NCI-H510A treated with DMSO at 0.1 percent for 48 hours (cell line): ENCODE measurements at regions not wholly inside any gene's neighbourhood (a gene's known extent, or its start where the extent isn't known, plus 50 kb on each side); places are given as distances from the start of the nearest gene placed in this dataset.

ENCODE experiments used
- DNase-seq: peaks from one replicate; lab custom pipeline; 2025; lab: John Stamatoyannopoulos, UW

DNA sequence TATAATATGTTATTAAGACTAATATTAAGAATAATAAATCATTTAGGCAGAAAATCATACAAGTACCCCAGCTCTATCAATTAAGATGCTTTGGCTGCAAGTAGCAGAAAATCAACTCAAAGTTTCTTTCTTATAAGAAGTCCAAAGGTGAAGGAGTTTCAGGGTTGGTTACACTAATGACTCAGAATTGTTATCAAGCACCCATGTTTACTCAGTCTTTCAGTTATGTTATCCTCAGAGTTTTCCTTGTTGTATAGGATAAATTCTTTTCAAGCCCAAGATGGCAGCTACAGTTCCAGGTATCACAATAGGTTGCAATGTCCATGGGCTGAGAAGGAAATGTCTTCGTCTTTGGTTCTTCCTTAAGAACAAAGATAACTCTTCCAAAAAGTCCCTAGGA lies 163.6 kb downstream of the TNFSF18 start:
- DNase-seq = no peak

GRCh38 chr1:172893146-172893841 lies 157.4 kb downstream of the TNFSF18 start:
- DNase-seq = no peak

DNA sequence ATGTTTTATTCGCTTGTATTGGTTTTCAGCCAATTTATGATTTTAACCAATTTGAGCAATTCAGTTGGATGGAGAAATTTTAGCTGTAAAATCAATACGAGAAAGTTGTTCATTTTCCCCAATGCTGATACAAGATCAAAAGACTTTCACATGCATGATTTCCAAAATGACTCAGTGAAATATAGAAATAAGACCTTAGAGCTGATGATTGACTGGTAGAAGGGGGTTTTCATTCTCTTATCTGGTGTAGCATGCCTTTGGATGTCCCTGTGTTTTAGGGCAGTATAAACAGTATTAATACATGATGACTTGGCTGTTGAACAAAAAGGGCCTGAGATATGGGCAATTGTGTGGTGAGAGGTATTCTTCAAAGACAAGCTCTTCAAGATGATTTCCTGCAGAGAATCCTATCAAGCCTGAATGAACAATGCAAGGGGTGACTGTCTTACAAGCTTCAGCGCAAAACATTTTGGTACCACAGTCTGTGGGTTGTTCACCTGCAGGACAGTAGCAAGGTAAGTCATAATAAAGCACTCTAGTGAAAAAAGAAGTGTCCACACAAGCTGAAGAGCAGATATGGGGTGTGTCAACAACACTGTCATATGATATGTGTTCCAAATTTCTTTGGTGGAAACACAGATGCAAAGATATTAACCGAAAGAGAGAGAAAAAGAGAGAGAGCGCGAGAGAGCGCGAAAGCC lies 156.2 kb downstream of the TNFSF18 start:
- DNase-seq = peak; percentile 25

GRCh38 chr1:172895050-172895460 lies 155.7 kb downstream of the TNFSF18 start:
- peak; percentile 25 for DNase-seq

DNA sequence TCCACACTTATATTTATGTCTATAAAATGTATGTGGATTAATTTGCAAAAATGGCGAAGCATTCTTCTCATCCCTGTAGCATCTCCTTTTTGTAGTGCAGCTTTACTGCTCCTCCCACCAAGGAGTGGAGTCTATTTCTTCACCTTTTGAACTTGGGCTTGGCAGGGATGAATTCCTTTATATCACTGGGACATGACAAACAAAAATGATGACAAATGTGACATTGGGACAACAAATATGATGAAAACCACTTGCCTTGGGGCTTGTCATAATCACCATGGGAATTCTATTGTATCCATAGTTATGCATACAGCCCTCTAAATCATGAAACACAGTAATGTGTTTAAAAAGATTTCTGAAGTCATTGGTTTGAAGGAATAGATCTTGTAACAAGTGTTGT lies 155.0 kb downstream of the TNFSF18 start:
- no peak for DNase-seq

GRCh38 chr1:172897738-172898137 lies 153.0 kb downstream of the TNFSF18 start:
- no peak for DNase-seq

DNA sequence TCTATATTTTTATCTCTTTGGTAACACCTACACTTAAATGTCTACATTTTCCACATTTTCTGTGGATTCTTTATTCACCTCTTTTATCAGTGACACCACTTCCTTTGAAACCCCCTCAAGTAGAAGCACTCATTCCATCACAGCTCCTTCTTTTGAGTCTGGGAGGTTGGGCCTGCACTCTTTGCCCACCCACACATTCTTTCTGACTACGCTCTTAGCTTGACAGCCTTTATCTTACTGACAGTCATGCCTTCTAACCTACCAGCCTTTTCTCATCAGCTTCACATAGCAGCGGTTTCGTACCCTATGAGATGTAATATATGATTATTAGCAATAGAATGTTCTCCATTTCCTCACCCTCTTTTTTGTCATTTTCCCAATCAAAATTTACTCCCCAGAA lies 151.9 kb downstream of the TNFSF18 start:
- DNase-seq = no peak

- no peak for DNase-seq
These were observed 150.3 kb downstream of the TNFSF18 start for GRCh38 chr1:172900376-172900997.

DNA sequence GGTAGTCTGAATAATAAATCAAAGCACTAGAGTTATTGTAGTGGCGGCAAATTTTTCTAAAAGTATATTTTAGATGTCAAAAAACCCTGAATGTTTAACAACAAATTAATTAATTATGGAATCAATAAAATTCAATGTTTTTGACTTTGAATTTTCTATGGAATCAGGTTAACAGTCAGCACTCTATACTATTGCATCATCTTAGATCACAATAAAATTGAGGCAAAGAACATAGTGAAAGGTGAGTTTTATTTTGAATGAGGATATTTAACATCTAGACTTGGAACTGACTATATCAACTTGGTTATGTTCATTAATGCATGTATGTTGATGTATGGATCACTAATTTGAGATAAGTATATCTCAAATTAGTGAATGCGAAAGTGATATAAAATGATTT lies 148.5 kb downstream of the TNFSF18 start:
- DNase-seq = no peak

- no peak for DNase-seq
These were observed 147.8 kb downstream of the TNFSF18 start for GRCh38 chr1:172902861-172903381.

GRCh38 chr1:172903581-172904220 lies 147.0 kb downstream of the TNFSF18 start:
- no peak for DNase-seq

- no peak for DNase-seq
These were observed 145.3 kb downstream of the TNFSF18 start for GRCh38 chr1:172905452-172905851.

GRCh38 chr1:172906778-172907592 lies 143.8 kb downstream of the TNFSF18 start:
- DNase-seq = no peak

DNA sequence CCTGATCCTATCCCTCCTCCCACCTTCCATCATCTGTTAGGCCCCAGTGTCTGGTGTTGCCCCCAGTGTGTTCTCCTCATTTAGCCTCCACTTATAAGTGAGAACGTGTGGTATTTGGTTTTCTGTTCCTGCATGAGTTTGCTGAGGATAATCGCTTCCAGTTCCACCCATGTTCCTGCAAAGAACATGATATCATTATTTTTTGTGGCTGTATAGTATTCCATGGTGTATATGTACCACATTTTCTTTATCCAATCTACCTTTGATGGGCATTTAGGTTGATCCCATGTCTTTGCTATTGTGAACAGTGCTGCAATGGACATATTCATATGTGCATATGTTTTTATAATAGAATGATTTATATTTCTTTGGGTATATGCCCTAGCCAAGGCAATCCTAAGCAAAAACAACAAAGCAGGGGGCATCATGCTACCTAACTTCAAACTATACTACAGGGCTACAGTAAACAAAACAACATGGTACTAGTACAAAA lies 142.9 kb downstream of the TNFSF18 start:
- no peak for DNase-seq

DNA sequence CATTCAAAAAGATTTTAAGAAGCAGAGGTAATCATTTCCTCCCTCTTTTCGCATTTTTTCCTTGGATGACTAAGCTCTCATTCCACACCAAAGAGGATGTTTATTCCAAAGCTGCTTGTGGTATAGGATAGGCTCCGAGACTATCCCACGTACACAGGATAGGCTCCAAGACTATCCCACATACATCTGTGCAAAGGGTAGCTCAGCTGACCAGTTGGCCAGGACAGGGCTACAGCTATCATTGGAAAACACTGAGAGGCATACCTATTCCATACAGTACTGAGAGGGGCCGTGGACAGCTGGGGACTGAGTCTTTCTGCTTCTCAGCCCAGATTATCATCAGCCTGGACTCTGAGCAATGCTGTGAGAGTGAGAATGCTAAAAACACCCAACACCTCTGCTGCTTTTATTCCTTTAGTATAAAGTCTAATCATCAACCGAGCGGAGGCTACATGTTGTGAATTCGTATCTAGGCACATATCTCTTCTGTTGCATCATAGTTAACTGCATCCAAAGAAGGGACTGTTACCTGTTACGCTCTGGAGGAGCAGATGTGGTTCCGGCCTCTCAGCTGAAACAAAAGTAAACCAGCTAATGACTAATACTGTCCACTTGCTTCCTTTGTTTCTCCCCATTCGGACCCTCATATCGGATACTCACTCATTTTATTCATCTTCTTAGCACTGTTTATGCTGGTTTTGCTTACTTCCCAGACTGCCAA lies 141.0 kb downstream of the TNFSF18 start:
- no peak for DNase-seq

DNA sequence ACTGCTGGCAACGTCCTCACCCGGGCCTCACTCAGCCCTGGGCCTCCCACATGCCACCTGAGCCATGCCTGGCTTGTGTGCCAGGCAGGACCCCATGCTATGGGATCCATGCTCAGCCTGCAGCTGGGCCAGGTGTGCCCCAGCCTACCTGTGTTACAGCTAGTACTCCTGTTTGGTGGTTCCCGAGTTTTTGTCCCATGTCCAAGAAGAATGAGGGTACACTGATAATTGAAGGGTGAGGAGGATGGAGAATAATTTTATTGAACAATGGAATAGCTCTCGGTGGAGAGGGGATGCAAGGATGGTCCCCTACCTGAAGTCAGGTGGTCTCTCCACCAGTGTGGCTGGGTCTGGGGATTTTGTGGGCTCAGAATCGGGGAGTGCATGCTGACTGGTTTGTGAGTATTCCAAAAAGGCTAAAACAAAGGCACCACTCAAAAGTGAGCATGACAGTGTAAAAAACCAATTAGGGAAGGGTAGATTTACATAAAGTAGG lies 137.9 kb downstream of the TNFSF18 start:
- DNase-seq = no peak

DNA sequence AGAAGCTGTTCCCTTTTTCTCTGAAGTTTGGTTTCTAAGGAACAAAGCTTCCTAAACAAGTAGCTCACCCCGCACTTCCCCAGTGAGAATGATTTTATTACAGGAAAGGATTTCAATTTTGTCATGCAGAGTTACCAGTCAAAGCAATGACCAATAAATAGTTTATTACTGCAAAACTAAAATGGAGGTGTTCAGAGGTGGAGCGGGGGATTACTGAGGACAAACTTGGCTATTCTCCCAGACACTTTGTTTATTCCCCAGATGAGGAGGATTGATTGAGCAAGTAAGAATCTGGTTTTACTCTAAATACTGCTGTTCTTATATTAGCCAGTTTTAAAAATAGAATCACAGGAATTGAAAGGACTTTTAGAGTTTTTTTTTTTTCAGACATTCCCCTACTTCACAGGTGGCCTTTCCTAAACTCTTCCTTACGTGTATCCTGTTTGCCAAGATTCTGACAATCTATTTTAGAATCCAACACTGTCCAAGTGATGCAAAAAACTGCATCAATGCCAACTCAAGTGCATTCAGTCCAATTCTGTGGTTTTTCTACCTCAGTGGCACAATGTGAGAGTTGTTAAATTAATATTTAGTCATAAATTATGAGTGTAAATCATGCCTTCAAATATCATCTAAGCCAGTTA lies 136.1 kb downstream of the TNFSF18 start:
- no peak for DNase-seq

DNA sequence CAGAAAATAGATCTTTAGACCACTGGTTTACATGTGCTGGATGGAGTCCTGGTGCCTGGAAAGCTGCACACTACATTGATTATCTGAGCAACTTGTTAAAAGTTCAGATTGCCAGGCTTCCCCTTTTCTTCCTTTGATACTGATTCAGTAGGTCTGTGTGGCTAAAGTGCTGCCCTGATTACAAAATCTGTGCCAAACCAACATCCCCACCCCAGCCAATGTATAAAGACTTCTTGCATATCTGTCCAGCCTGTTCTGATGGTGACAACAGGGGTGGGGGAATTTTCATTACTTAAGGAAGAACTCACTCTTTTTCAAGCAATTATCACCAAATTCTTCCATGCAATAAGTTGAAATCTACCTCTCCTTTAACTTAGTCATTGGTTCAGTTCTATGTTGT lies 135.5 kb downstream of the TNFSF18 start:
- no peak for DNase-seq

DNA sequence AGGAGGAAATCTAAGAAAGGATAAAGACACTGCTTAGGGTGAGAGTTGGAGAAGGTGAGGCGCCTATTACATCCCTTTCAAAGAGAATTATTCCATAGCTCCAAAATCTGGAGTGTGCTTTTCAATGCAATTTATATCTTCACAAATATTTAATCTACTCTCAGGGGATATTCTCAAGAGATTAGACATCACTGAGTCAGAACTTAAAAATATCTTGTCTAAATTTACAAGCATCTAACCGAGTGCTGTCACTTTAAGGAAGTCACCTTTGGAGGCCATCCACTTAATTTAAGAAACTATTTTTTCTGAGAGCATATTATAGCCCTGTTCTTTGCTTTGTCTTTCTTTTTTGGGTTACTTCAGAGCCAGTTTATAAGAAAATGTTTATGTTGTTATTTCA lies 134.6 kb downstream of the TNFSF18 start:
- DNase-seq = no peak

DNA sequence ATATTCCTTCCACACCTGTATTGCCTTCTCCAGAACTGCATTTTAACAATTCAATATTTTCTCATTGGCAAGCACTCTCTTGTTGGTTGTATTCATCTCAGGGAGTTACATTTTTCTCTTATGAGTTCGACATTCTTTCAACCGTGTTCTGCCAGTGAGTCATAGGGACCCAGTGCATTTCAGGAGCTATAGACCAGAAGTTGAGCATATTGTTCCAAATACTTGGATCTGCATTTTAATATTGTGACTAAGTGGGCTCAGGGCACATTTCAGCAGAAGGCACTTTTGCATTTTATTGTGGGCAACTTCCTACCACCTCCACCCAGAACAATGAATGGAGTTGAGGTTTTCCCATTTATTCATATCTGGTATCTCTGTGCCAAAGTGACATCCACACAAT lies 132.8 kb downstream of the TNFSF18 start:
- no peak for DNase-seq
